ENCODE measurements at regions not wholly inside any gene's neighbourhood (a gene's known extent, or its start where the extent isn't known, plus 50 kb on each side); places are given as distances from the start of the nearest gene placed in this dataset.

DNA sequence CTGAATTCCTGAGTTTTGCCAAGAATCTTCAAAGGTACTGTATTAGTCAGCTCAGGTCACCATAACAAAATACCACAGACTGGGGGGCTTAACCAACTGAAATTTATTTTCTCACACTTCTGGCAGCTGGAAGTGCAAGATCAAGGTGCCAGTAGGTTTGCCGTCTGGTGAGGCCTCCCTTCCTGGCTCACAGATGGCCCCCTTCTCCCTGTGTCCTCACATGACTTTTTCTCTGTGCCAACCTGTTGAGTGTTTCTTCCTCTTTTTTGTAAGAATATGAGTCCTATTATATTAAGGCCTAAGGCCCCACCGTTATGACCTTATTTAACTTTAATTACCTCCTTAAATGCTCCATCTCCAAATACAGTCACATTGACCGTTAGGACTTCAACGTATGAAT, 156.1 kb upstream of the KIF2A start:
- TF ChIP-seq, protein P1, sequence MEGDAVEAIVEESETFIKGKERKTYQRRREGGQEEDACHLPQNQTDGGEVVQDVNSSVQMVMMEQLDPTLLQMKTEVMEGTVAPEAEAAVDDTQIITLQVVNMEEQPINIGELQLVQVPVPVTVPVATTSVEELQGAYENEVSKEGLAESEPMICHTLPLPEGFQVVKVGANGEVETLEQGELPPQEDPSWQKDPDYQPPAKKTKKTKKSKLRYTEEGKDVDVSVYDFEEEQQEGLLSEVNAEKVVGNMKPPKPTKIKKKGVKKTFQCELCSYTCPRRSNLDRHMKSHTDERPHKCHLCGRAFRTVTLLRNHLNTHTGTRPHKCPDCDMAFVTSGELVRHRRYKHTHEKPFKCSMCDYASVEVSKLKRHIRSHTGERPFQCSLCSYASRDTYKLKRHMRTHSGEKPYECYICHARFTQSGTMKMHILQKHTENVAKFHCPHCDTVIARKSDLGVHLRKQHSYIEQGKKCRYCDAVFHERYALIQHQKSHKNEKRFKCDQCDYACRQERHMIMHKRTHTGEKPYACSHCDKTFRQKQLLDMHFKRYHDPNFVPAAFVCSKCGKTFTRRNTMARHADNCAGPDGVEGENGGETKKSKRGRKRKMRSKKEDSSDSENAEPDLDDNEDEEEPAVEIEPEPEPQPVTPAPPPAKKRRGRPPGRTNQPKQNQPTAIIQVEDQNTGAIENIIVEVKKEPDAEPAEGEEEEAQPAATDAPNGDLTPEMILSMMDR (conservative IDR thresholded peaks at IDR 0.05) = no peak
- TF ChIP-seq EZH2 (IDR thresholded peaks at IDR 0.05; ENCODE audit: low read depth) = no peak
